GM18907 (cell line): ENCODE measurements at regions not wholly inside any gene's neighbourhood (a gene's known extent, or its start where the extent isn't known, plus 50 kb on each side); places are given as distances from the start of the nearest gene placed in this dataset.
"Not testable (repeated sequence)": the region's sequence is repeated elsewhere in the genome, so short reads cannot be mapped to it uniquely, and the experiment has no call there.

Experiments
- ATAC-seq: cut with Tn5 transposase; IDR thresholded peaks from one replicate; pipeline ENCODE4 v1.9.1; 2021; ENCODE audit warnings: mild to moderate bottlenecking, moderate library complexity; ENCODE audit not compliant: unreplicated experiment

- ATAC-seq, result no peak
Measured at GRCh38 chr14:98189511-98189910, 1082.5 kb downstream of the BCL11B start.

GRCh38 chr14:98189944-98190343, 1082.1 kb downstream of the BCL11B start:
- ATAC-seq, result no peak

GRCh38 chr14:98192946-98193345, 1079.1 kb downstream of the BCL11B start:
- ATAC-seq, result no peak

- no peak for ATAC-seq
Measured at GRCh38 chr14:98194821-98195220, 1077.2 kb downstream of the BCL11B start.

GRCh38 chr14:98195256-98195655, 1076.7 kb downstream of the BCL11B start:
- no peak for ATAC-seq

GRCh38 chr14:98197933-98198332, 1074.1 kb downstream of the BCL11B start:
- no peak for ATAC-seq

- peak; percentile 59 for ATAC-seq
Measured at GRCh38 chr14:98198385-98198784, 1073.6 kb downstream of the BCL11B start.

GRCh38 chr14:98200601-98201000, 1071.4 kb downstream of the BCL11B start:
- no peak for ATAC-seq

- no peak for ATAC-seq
Measured at GRCh38 chr14:98203421-98203820, 1068.6 kb downstream of the BCL11B start.

GRCh38 chr14:98204139-98204538, 1067.9 kb downstream of the BCL11B start:
- no peak for ATAC-seq

- ATAC-seq, result no peak
Measured at GRCh38 chr14:98207415-98207814, 1064.6 kb downstream of the BCL11B start.

- ATAC-seq, result no peak
Measured at GRCh38 chr14:98208211-98208611, 1063.8 kb downstream of the BCL11B start.

GRCh38 chr14:98208943-98209342, 1063.1 kb downstream of the BCL11B start:
- ATAC-seq, result no peak

GRCh38 chr14:98210045-98210672, 1061.8 kb downstream of the BCL11B start:
- no peak for ATAC-seq

GRCh38 chr14:98217530-98217929, 1054.5 kb downstream of the BCL11B start:
- no peak for ATAC-seq

- no peak for ATAC-seq
Measured at GRCh38 chr14:98218218-98218617, 1053.8 kb downstream of the BCL11B start.

- no peak for ATAC-seq
Measured at GRCh38 chr14:98219638-98220037, 1052.4 kb downstream of the BCL11B start.

GRCh38 chr14:98223106-98223505, 1048.9 kb downstream of the BCL11B start:
- ATAC-seq, result no peak

- not testable (repeated sequence) for ATAC-seq
Measured at GRCh38 chr14:98223710-98224109, 1048.3 kb downstream of the BCL11B start.

GRCh38 chr14:98226411-98226810, 1045.6 kb downstream of the BCL11B start:
- ATAC-seq, result no peak

- no peak for ATAC-seq
Measured at GRCh38 chr14:98227000-98227726, 1044.8 kb downstream of the BCL11B start.

- no peak for ATAC-seq
Measured at GRCh38 chr14:98227727-98228111, 1044.3 kb downstream of the BCL11B start.
